8988T (cell line): ENCODE measurements at regions not wholly inside any gene's neighbourhood (a gene's known extent, or its start where the extent isn't known, plus 50 kb on each side); places are given as distances from the start of the nearest gene placed in this dataset.

ENCODE experiments used
- DNase-seq: peaks from one replicate; pipeline ENCODE4 v3.0.0; 2011

DNA sequence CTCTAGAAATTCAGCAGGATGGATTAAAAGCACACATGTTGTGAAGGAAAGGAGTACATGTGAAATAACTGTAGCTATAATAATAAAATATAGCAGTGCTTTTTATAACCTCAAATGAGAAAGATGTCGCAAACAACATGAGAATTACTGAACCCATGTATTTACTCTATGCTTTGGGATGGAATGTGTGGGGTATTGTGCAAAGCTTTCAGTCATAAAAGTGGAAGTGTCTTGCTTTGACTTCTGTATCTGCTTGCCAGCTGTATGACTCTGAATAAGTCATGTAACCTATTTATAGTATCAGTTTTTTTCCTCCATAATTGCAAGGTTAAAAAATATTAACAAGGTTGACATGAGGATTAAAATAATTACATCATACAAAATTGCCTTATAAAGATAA lies 519.3 kb upstream of the CADM2 start:
- no peak for DNase-seq

DNA sequence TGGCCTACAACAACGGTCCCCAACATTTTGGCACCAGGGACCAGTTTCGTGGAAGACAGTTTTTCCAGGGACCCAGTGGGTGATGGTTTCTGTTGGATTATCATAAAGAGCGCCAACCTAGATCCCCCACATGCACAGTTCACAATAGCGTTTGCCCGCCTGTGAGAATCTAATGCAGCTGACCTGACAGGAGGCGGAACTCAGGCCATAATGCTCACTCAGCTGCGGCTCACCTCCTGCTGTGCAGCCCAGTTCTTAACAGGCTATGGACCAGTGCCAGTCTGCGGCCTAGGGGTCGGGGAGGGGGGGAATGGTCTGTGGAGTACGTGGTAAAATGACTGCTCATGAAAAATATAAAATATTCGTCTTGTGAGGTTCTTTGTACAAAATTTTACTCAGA lies 518.5 kb upstream of the CADM2 start:
- no peak for DNase-seq

DNA sequence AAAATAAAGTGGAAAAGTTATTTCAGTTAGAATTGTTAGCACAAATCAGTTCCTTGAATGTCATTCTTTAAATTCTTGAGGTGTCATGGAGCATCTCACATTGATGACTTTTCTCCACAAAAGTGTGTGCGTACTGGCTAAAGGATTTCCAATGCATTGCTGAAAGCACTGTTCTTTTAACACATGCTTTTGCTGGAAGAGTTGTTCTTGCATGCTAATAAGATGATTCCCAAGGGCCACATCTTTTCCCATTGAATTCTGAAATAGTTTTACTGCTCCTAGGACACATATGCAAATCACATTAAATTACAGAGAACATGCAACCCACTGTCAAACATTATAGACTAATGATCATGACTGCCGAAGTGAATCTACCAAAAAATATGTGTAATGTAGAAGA lies 516.3 kb upstream of the CADM2 start:
- DNase-seq: no peak

DNA sequence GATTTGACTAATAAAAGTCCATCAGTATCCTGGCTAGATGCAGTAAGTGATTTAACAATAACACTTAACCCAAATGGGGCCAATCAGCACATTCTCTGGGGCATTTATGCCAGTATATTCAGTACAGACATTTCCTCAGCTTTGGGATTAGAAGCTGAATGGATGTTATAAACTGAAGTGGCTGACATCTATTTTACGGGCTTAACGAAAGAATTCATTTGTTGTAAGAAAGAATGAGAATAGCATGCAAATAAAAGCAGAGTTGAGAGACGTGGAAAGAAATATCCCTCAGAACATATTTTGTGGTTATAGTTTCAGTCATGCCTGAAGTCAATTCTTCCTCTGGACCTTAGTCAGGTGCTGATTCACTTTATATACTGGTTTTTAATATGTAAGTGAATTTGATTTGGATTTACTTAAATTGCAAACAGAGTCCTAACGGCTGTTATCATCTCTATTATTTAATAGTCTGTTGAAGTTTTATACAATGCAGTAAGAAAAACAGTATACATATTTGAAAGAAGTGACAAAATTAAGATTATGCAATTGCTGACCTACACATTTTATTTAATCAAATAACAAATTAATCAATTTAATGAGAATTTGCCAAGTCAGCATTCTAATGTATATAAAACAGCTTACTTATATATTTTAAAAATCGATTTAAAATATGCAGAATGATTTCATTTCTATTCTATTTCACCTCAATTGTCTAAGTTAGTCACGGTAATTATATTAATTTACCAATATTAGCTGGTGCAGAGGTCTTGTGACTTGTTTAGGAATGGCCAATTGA lies 513.9 kb upstream of the CADM2 start:
- DNase-seq: no peak

DNA sequence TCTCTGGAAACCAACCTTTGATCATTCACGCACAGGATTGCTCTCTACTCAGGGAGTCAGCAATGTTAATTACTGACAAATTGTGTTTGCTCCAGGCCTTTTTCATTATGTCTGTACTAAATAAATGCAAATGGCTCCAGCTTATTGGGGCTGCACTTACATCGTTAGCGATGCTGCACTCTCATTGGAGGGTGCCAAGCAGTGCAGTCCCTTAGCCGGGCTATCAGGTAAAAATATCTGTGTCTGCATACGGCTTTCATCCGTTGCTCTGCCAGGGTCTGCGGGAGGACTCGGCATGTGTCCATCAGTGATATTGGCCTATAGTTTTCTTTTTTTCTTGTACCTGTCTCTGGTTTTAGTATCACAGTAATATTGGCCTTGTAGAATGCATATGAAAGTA lies 471.5 kb upstream of the CADM2 start:
- DNase-seq: no peak

DNA sequence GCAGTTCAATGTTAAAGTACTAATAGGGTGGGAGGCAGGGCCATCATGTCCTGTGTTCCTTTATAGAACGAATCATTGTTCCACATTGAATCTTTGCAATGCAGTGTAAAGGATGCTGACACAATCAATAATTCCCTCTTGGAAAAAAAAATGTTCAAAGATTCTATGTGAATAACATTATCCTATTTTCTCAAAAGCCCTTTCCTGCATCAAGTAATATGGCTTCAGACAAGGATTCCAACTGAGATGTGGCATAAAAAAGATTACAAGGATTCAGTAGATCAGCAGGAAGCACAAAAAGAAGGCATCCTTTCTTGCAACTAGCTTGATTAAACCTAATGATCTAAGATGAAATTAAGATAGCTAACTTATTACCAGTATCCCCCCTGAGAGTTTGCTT lies 454.0 kb upstream of the CADM2 start:
- DNase-seq: no peak

DNA sequence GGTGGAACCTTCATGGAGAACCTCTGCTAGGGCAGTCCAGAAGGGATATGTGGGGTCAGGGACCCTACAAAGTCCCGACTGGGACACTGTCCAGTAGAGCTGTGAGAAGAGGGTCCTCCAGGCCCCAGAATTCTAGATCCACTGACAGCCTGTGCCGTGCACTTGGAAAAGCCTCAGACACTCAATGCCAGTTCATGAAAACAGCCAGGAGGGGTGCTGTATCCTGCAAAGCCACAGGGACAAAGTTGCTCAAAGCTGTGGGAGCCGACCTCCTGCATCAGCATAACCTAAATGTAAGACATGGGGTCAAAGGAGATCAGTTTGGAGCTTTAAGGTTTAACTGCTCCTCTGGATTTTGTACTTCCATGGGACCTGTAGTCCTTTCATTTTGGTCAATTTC lies 448.8 kb upstream of the CADM2 start:
- DNase-seq: no peak

DNA sequence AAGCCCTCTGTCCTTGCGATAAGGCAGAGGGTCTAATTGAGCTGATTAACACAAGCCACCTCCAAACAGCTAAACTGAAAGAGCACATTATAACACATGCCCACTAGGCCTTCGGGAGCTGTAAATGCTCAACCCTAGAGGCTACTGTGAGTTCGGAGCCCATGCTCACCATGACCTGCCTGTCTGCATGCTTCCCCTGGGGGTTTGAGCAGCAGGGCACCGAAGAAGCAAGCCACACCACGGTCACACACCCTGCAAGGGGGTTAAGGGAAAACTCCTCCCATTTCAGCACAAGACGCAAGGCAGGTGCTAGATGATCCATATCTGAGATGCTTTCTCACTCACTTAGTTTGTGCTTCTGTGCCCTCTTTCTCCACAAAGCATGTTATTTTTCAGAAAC lies 435.9 kb upstream of the CADM2 start:
- DNase-seq: no peak

DNA sequence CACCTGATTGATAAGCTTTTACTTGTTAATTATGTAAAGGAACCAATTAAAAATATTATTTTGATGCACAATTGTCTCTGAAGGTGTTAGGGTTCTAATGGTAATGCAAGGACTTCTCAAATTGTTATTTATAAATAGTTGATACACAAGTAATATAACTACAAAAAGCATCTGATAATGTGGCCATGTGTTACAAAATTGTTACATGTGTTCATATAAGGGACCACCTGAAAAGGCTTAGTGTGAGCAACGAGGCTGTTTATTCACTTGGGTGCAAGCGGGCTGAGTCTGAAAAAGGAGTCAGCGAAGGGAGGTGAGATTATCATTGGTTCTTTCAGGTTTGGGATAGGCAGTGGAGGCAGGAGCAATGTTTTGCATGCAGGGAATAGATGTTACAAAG lies 421.9 kb upstream of the CADM2 start:
- no peak for DNase-seq

DNA sequence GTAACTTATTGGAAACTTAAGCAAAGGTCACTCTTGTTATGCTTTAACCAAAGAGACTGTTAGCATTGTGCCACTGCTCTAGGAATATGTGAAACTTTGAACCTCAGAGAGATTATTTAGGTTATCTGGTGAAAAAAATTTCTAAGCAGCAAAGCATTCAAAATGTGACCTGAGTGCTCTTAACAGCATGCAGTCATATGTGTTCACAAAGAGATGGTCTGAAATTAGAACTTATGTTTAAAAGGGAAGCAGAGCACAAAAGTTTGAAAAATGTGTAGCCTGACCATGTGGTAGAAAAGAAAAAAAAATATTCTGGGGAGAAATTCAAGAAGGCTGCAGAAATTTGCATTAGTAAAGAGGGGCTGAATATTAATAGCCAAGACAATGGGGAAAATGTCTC lies 420.2 kb upstream of the CADM2 start:
- DNase-seq: no peak

DNA sequence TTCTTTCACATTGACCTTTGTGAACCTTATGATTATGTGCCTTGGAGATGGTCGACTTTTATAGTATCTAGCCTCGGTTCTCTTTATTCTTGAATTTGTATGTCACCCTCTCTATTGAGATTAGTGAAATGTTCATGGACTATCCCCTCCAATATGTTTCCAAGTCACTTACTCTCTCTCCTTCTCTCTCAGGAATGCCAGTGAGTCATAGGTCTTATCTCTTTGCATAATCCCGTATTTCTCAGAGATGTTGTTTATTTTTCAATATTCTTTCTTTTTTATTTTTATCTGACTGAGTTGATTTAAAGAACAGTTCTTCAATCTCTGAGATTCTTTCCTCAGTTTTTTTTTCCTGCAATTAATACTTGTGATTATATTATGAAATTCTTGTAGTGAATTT lies 411.6 kb upstream of the CADM2 start:
- no peak for DNase-seq

DNA sequence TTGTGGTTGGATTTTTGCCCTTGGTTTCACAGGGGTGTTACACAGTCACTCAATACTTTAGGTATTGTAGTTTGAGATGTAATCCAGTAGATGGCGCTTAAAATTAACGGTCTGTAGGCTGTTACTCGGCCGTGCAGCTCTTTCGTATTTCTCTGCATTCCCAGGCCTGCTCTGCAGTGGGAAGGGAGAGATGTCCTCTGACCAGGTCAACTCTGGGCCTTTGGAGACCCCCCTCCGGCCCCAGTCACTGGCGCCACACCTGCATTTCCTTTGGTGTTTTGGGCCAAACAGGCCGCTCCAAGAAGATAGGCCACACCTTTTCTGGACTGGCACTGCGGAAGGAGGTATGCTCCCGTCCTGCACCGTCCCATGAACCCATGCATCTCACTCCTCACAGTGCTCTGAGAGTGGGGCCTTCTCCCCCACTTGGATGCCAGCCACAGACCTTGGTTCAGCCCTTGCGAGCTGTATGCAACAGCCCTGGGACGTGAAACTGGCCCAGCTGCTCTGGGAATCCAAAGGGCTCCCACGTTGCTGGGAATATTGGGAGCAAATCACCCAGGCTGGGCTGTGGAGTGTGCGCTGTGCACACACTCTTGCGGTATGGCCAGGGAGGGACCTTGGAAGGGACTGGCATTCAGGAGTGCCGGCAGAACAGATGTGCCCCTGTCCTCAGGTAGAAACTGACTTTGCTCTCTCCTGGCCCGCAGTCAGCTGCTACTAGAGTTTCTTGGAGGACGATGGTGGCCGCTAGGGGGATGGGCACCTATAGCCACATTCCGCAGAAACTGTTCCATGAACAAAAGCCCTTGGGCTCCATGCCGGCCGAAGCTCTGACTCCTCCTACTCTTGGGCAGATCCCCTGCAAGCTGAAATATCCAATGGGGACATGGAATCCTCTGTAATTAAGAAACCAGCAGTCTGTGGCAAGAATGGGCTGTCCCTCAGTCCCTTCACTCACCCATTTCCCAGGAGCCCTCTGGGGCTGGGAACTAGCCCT lies 410.5 kb upstream of the CADM2 start:
- no peak for DNase-seq

DNA sequence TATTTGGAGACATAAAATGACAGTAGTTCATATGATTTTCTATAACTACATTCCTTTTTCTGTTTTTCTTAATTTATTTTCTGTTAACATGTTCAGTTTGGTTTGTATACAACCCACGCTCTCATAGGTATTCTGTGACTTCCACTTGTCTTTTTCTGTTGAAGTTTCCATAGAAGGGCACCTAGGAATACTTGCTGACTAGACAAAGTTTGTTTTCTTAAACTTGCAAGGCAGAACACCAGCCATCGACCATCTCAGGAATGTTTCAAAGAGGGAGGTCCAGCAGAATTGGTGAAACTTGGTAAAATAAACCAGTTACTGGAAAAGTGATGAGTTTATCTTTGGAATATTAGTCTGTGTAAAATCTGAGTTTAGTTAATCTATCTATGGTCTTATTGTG lies 403.2 kb upstream of the CADM2 start:
- no peak for DNase-seq

DNA sequence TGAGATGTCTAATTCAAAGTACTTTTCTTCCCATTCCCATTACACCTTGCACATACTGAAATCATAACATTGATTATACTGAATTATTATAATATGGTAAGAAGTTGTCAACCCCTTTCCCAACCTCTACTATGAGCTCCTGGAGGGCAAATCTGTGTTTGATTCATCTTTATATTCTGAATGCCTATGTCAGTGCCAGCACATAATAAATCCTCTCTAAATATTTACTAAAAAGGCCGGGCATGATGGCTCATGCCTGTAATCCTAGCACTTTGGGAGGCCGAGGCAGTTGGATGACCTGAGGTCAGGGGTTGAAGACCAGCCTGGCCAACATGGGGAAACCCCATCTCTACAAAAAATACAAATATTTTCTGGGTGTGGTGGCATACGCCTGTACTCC lies 392.5 kb upstream of the CADM2 start:
- no peak for DNase-seq

DNA sequence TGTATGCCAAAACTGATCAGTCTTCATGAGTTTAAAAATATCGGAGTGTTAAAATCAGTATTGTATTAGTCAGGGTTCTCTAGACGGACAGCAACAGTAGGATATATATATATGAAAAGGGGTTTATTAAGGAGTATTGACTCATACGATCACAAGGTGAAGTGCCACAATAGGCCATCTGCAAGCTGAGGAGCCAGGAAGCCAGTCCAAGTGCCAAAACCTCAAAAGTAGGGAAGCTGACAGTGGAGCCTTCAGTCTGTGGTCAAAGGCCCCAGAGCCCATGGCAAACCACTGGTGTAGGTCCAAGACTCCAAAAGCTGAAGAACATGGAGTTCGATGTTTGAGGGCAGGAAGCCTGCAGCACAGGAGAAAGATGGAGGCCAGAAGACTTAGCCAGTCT lies 391.0 kb upstream of the CADM2 start:
- no peak for DNase-seq

DNA sequence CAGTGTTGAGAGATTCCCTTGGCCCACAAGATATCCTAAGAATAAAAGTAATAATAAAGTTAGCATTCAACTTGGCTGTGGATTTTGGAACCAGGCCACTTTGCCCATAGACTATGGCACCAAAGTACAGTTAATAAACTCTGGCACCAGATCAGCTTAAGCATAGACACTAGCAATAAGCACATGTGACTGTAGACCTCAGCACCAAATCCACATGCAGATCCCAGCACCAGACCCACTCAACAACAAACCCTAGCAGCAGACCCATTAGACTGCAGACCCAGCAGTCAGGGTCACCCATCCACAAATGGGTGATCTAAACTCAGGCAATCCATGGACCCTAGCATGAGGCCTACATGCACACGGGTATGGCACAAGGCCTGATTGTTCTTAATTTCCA lies 384.8 kb upstream of the CADM2 start:
- no peak for DNase-seq

DNA sequence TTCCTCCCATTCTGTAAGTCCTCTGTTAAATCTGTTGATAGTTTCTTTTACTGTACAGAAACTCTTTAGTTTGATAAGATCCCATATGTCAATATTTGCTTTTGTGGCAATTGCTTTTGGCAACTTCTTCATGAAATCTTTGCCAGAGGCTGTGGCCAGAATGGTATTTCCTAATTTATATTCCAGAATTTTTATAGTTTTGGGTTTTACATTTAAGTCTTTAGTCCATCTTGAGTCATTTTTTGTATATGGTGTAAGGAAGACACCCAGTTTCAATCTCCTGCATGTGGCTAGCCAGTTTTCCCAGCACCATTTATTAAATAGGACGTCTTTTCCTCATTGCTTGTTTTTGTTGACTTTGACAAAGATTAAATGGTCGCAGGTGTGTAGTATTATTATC lies 372.4 kb upstream of the CADM2 start:
- no peak for DNase-seq

DNA sequence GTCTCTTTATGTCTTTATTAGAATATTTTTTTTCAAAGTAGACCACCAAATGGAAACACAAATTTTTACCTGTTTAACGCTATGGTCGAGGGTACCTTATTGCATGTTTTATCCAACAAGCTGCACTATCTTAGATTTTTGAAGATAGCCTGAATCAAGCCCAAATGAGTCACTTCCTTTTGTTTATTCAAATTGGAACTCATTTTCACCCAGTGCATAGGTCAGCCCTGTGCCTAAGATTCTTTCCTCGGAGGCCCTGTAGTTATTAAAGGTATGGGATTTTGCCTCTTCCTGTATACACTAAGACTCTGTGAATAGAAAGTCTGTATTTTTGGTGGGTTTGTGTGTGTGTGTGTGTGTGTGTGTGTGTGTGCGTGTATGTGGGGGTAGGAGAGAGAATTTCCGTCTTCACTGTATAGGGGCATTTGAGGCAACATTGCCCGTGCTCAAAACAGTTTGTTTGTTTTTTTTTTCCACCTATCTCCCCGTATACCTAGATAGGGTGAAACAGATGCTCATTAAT lies 358.0 kb upstream of the CADM2 start:
- DNase-seq: no peak

DNA sequence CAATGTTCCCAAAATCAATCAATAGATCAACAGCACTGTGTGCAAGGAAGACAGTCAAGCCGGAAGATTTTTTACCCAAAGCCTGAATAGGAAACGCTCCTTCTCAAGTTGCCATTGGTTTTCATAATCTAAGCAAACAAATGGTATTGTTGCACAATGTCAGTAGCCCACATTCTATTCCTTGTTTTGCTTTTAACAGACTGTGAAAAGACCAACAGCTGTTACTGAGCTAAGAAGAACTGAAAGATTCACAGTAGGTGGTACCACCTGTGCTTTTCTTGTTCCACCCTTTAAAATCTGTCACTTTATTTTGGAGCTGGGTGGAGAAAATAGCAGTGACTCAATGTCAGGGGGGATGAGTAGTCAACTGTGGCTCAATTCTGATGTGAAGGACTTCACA lies 357.5 kb upstream of the CADM2 start:
- DNase-seq: no peak

DNA sequence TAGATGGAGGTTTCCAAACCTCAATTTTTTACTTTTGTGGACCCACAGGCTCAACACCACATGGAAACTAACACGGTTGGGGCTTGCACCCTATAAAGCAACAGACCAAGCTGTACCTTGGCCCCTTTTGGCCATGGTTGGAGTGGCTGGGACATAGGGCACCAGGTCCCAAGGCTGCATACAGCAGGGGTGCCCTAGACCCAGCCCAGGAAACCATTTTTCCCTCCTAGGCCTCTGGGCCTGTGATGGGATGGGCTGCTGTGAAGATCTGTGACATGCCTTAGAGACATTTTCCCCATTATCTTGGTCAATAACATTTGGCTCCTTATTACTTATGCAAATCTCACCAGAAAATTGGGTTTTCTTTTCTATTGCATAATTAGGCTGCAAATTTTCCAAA lies 337.0 kb upstream of the CADM2 start:
- no peak for DNase-seq

DNA sequence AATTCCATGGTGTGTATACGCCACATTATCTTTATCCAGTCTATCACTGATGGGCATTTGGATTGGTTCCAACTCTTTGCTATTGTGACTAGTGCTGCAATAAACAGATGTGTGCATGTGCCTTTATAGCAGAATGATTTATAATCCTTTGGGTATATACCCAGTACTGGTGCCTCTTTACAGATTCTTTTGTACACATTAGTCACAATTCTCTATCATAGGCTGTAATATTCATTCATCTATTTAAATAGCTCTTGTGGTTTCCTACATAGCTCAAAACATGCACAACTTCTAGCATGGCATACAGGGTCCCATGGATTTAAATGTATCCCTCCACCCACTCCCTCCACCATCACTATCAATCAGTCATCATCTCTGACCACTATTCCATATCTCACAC lies 324.1 kb upstream of the CADM2 start:
- DNase-seq: no peak

DNA sequence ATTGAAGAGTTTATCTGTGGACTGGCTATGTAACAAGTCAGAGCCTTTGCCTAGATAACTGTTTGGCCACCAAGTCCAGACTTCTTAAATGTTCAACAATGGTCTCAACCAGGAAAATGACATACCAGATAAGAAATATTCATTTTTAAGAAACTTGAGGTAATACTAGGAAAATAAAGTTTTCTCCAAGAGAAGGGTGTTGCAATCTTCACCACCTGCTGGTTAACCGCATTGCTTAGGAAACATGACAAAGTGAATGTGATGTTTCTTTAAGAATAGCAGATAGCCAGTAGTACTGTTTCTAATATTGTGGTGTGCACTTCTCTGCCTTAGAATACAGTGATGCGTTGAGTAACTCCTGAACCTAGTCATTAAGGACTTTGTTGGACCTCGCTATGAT lies 321.5 kb upstream of the CADM2 start:
- no peak for DNase-seq

DNA sequence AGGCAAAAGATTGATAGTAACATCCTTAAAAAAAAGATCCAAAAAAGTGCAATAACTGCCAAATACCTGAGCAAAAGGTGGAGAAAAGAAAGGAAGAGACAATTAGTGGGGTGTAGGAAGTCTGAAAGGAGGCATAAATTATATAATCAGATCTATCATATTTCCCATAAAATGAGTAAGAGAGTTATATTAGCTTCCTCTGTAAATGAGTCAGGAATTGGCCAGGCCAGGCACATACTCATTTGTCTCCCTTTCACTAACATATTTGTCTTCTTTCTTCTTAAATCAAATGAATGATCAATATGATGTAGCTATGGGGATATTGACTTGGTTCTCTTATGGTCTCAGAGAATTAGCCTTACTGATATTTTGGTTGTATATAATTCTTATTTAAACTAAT lies 292.3 kb upstream of the CADM2 start:
- DNase-seq: no peak

DNA sequence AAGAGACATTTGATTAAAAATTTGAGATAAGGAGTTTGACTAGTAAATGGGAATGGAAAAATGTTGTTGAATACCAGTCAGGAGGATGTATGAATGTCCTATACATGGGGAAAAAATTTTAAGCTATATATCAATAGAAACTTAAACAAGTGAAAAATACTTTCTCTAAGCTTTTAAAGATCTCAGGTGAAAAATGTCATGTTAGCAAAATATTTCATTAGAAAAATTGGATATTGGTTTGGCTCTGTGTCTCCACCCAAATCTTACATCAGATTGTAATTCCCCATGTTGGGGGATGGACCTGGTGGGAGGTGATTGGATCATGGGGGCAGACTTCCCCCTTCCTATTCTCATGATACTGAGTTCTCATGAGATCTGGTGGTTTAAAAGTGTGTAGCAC lies 279.6 kb upstream of the CADM2 start:
- no peak for DNase-seq
